ENCODE measurements at regions not wholly inside any gene's neighbourhood (a gene's known extent, or its start where the extent isn't known, plus 50 kb on each side); places are given as distances from the start of the nearest gene placed in this dataset.

DNA sequence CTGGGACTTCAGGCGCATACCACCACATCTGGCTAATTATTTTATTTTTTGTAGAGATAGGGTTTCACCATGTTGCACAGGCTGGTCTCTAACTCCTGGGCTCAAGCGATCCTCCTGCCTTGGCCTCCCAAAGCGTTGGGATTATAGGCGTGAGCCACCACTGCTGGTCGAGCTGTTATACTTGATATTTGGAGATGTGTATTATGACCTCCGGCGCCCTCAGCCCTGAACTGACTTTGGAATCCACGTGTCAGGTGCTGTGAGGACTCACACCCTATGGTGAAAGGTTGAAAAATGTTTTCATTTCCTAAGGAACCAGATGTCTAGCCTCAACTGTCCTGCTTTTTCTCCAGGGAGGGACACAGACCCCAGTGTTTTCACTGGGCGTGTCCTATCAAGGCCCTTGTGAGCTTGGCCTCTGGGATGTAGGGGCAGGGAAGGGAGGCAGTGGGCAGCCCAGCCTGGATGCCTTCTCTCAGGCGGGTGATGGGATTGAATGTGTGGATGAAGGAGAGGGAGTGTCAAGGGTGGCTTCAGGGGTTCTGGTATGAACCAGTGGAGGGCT lies 56.4 kb upstream of the HAAO start:
- no peaks in the 10 kb centered on the region for H3K36me3 ChIP-seq (ENCODE audit: insufficient read depth, low read length)
- no peak overlapping the region for H3K4me3 ChIP-seq
- no peaks in the 10 kb centered on the region for H3K9me3 ChIP-seq (ENCODE audit: low read depth, low read length)
- no peak for TF ChIP-seq FOXP2 (optimal IDR thresholded peaks at IDR 0.05; ENCODE audit: control extremely low read depth, extremely low read length, insufficient read depth)
- TF ChIP-seq EZH2 (IDR thresholded peaks at IDR 0.05): no peak
- no peak for TF ChIP-seq POLR2AphosphoS5 (IDR thresholded peaks at IDR 0.05; ENCODE audit: borderline replicate concordance, low read depth, low read length)
- H3K9ac ChIP-seq (ENCODE audit: insufficient read length): no peak overlapping the region
- H3K27ac ChIP-seq: no peak overlapping the region
- DNase-seq (ENCODE audit: low read depth, low spot score): no peak

DNA sequence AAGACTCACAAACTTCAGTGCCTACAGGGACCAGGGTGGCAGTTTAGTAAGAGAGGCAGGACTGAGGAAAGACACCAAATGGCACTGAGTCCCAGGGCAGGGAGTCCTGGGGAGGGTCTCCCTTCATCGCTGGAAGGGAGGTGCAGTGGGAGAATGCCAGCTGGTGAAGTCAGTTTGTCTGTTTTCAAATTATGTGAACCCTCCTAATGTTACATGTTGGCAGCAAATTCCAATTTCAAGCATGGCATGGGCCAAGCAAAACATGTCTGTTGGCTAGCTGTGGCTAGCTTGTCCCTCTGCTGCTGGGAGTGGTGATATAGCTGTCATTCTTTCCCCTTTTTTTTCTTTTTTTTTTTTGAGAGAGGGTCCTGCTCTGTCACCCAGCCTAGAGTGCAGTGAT lies 55.9 kb upstream of the HAAO start:
- no peak overlapping the region for H3K9ac ChIP-seq (ENCODE audit: insufficient read length)
- H3K36me3 ChIP-seq (ENCODE audit: insufficient read depth, low read length): no peaks in the 10 kb centered on the region
- TF ChIP-seq FOXP2 (optimal IDR thresholded peaks at IDR 0.05; ENCODE audit: control extremely low read depth, extremely low read length, insufficient read depth) (no peak), EZH2 (IDR thresholded peaks at IDR 0.05) (no peak), POLR2AphosphoS5 (IDR thresholded peaks at IDR 0.05; ENCODE audit: borderline replicate concordance, low read depth, low read length) (no peak)
- no peaks in the 10 kb centered on the region for H3K9me3 ChIP-seq (ENCODE audit: low read depth, low read length)
- H3K4me3 ChIP-seq: no peak overlapping the region
- DNase-seq (ENCODE audit: low read depth, low spot score): no peak
- H3K27ac ChIP-seq: no peak overlapping the region

DNA sequence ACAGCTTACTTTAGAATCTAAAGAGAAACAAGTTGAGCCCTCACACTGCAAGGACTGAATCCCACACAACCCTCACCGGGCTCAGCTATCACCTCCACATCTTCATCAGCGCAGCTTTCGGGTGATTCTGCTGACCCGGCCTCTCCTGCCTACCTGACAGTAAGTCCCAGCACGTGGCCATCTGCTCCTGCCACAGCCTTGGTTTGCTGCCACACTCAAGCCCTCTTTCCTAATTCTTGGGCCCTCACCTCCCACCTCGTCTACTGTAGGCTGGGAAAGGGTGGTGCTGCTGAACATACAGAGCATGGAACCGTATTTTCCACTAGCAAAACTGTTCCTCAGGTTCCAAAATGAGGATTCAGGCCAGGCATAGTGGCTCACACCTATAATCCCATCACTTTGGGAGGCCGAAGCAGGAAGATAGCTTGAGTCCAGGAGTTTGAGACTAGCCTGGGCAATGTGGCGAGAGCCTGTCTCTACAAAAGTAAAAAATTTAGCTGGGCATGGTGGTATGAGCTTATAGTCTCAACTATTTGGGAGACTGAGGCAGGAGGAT lies 55.3 kb upstream of the HAAO start:
- no peak for DNase-seq (ENCODE audit: low read depth, low spot score)
- H3K9me3 ChIP-seq (ENCODE audit: low read depth, low read length): no peaks in the 10 kb centered on the region
- H3K9ac ChIP-seq (ENCODE audit: insufficient read length): no peak overlapping the region
- no peaks in the 10 kb centered on the region for H3K36me3 ChIP-seq (ENCODE audit: insufficient read depth, low read length)
- no peak overlapping the region for H3K27ac ChIP-seq
- H3K4me3 ChIP-seq: no peak overlapping the region
- TF ChIP-seq POLR2AphosphoS5 (IDR thresholded peaks at IDR 0.05; ENCODE audit: borderline replicate concordance, low read depth, low read length) (no peak), FOXP2 (optimal IDR thresholded peaks at IDR 0.05; ENCODE audit: control extremely low read depth, extremely low read length, insufficient read depth) (no peak), EZH2 (IDR thresholded peaks at IDR 0.05) (no peak)

DNA sequence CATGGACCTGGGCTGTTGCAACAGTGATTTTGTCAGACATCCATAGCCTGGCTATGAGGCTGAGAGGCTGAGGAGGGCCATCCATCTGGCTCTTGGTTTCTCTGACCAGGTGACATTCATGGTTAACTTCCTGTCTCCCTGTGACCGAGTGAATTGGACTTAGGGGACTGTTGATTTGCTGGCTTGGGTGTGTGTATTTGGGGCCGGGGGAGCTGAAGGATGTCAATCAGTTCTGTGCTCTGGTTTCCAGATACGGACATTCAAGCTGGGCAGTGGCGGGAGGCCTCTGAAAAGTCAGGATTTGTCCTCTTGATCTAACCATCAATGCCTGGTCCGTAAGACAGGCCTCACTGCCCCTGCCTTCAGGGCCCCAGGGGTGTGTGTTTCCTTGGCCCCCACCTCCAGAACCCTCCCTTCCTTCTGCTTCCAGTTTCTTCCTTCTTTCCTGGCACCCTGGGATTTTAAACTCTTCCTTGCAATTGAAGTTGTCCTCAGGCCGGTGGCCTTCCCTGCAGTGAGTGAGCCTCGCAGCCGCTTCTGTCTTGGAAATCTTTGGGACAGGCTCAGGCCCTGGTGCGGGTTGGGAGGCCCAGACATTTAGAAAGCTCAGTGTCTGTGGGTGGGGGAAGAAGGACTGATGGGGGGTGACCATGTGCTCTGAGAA lies 54.7 kb upstream of the HAAO start:
- Histone ChIP-seq H3K9ac (ENCODE audit: insufficient read length) (no peak overlapping the region), H3K4me3 (no peak overlapping the region), H3K9me3 (ENCODE audit: low read depth, low read length) (no peaks in the 10 kb centered on the region), H3K27ac (no peak overlapping the region), H3K36me3 (ENCODE audit: insufficient read depth, low read length) (no peaks in the 10 kb centered on the region)
- TF ChIP-seq FOXP2 (optimal IDR thresholded peaks at IDR 0.05; ENCODE audit: control extremely low read depth, extremely low read length, insufficient read depth) (no peak), EZH2 (IDR thresholded peaks at IDR 0.05) (no peak)
- no peak for DNase-seq (ENCODE audit: low read depth, low spot score)

DNA sequence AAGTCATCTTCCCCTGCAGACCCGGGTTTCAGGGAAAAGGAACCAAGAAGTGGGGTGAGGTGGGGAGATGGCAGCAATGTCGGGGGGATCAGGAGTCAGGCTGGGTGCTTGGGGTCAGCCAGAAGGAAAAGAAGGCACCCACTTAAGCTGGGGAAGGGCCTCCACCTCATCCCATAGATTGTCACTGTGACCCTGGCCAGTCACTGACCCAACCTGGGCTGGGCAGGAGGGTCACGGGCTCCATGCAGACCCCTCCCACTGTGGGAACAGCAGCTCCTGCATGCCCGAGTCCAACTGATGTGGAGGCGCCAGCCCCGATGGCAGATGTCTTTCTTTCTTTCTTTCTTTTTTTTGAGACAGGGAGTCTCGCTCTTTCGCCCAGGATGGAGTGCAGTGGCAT lies 53.6 kb upstream of the HAAO start:
- H3K9me3 ChIP-seq (ENCODE audit: low read depth, low read length): no peaks in the 10 kb centered on the region
- no peaks in the 10 kb centered on the region for H3K36me3 ChIP-seq (ENCODE audit: insufficient read depth, low read length)
- H3K27ac ChIP-seq: no peak overlapping the region
- no peak overlapping the region for H3K4me3 ChIP-seq
- DNase-seq (ENCODE audit: low read depth, low spot score): no peak
- TF ChIP-seq POLR2AphosphoS5 (IDR thresholded peaks at IDR 0.05; ENCODE audit: borderline replicate concordance, low read depth, low read length) (no peak), EZH2 (IDR thresholded peaks at IDR 0.05) (no peak), FOXP2 (optimal IDR thresholded peaks at IDR 0.05; ENCODE audit: control extremely low read depth, extremely low read length, insufficient read depth) (no peak)
- H3K9ac ChIP-seq (ENCODE audit: insufficient read length): no peak overlapping the region

DNA sequence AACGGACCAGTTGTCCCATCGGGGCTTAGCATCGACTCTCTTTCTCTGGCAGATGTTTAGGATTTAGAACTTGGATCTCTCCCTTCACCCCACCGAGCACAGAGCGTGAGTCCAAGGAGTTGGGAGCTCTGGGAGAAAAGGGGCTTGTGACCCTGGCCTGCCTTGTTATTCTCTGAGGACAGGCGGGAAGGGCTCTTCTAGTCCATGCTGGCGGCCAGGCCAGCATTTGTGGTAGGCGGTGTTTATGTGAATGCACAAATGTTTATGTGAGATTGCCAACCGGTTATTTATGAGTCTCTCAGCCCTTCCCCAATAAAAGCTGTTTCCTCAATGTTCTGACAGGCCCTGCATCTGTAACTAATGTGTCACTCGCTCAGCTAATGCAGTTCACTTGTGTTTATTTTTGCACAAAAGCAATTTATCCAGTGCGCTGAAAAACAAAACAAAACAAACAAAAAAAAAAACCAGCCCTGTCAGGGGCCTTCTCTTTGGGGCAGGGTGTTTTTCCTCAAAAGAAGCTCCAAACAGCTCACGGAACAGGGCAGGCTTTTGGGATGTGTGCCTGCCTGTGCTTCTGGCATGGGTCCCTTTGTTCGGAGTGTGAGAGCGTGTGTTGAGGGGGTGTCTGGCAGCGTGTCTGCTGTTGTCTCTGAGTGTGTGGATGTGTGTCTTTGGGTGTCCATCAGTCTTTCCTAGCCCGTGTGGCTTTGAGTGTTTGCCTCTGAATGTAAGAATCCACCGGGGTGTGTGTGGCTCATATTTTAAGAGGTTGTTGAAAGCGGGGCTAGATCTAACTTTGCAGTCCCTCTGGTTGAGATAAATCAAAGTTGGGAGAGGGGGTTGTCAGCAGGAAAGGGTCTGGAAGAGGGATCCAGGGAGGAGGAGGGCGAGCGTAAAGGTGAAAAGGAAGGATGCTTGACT lies 52.8 kb upstream of the HAAO start:
- Histone ChIP-seq H3K9ac (ENCODE audit: insufficient read length) (no peak overlapping the region), H3K27ac (no peak overlapping the region), H3K9me3 (ENCODE audit: low read depth, low read length) (no peaks in the 10 kb centered on the region), H3K36me3 (ENCODE audit: insufficient read depth, low read length) (no peaks in the 10 kb centered on the region), H3K4me3 (no peak overlapping the region)
- no peak for DNase-seq (ENCODE audit: low read depth, low spot score)
- TF ChIP-seq FOXP2 (optimal IDR thresholded peaks at IDR 0.05; ENCODE audit: control extremely low read depth, extremely low read length, insufficient read depth) (no peak), EZH2 (IDR thresholded peaks at IDR 0.05) (no peak), POLR2AphosphoS5 (IDR thresholded peaks at IDR 0.05; ENCODE audit: borderline replicate concordance, low read depth, low read length) (no peak)

DNA sequence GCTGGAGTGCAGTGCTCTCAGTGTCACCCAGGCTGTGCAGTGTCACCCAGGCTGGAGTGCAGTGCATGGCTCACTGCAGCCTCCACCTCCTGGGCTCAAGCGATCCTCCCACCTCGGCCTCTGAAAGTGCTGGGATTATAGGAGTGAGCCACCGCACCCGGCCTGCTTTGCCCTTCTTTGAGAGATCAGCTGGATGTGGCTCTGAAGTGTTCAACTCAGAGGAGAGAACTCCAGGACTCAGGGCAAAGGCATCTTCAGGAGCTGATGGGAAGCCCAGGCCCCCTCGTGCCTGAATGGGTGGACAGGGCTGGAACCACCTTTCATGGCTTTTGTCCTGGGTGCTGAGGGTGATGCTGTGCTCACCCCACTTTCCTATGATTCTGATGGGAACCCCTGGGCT lies 52.0 kb upstream of the HAAO start:
- Histone ChIP-seq H3K4me3 (no peak overlapping the region), H3K9ac (ENCODE audit: insufficient read length) (no peak overlapping the region), H3K9me3 (ENCODE audit: low read depth, low read length) (no peaks in the 10 kb centered on the region), H3K36me3 (ENCODE audit: insufficient read depth, low read length) (no peaks in the 10 kb centered on the region), H3K27ac (no peak overlapping the region)
- TF ChIP-seq FOXP2 (optimal IDR thresholded peaks at IDR 0.05; ENCODE audit: control extremely low read depth, extremely low read length, insufficient read depth) (no peak), POLR2AphosphoS5 (IDR thresholded peaks at IDR 0.05; ENCODE audit: borderline replicate concordance, low read depth, low read length) (no peak), EZH2 (IDR thresholded peaks at IDR 0.05) (no peak)
- DNase-seq (ENCODE audit: low read depth, low spot score): no peak

DNA sequence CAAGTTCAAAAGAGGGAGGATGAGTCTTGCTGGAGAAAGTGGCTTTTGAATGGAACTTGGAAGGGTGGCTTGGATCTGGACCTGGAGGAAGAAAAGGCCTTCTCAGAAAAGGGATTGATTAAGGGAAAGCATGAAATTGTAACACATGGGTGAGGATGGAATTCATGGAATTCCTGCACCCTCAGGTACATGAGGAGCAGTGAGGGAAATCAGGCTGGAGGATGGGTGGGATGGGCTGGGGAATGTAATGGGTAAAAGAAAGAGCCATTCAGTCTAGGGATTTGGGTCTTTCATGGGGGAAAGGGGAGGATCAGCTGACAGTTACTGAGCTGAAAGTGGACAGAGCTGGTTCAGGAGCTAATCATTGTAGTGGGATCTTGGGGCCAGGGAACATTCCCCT lies 51.2 kb upstream of the HAAO start:
- H3K4me3 ChIP-seq: no peak overlapping the region
- H3K9me3 ChIP-seq (ENCODE audit: low read depth, low read length): no peaks in the 10 kb centered on the region
- TF ChIP-seq POLR2AphosphoS5 (IDR thresholded peaks at IDR 0.05; ENCODE audit: borderline replicate concordance, low read depth, low read length) (no peak), EZH2 (IDR thresholded peaks at IDR 0.05) (no peak), FOXP2 (optimal IDR thresholded peaks at IDR 0.05; ENCODE audit: control extremely low read depth, extremely low read length, insufficient read depth) (no peak)
- DNase-seq (ENCODE audit: low read depth, low spot score): no peak
- no peak overlapping the region for H3K9ac ChIP-seq (ENCODE audit: insufficient read length)
- no peak overlapping the region for H3K27ac ChIP-seq
- H3K36me3 ChIP-seq (ENCODE audit: insufficient read depth, low read length): no peaks in the 10 kb centered on the region

Data from SK-N-MC (cell line).